CD4-positive, alpha-beta memory T cell (primary cell): ENCODE measurements at regions not wholly inside any gene's neighbourhood (a gene's known extent, or its start where the extent isn't known, plus 50 kb on each side); places are given as distances from the start of the nearest gene placed in this dataset.

Experiments
- CTCF ChIA-PET: fragments of 350-600 bp; sonication (Branson Sonifier 250); formaldehyde crosslinking; loops from one replicate; lab custom pipeline; 2021; ENCODE audit warnings: inconsistent platforms; ENCODE audit not compliant: partially characterized antibody; lab: Charles Lee
- POLR2A ChIA-PET: fragments of 350-600 bp; sonication (Branson Sonifier 250); formaldehyde crosslinking; loops from one replicate; lab custom pipeline; 2021; ENCODE audit not compliant: partially characterized antibody; lab: Charles Lee
- DNase-seq, 5 donors: peaks; one replicate each; pipeline versions ENCODE4 v3.0.0 to v3.0.0-alpha.2; 2020 to 2022; ENCODE audit warnings: mixed read lengths in 1 of 5
- H3K27ac ChIP-seq: one replicate; pipeline ENCODE4 v1.7.0; 2013; ENCODE audit warnings: low read depth, low read length
- H3K27me3 ChIP-seq: 2 replicates; pipeline ENCODE4 v1.7.0; 2013; ENCODE audit warnings: mild to moderate bottlenecking, low read length, moderate library complexity; ENCODE audit not compliant: insufficient read depth
- H3K36me3 ChIP-seq: 2 replicates; pipeline ENCODE4 v1.7.0; 2013; ENCODE audit warnings: mild to moderate bottlenecking, low read length, moderate library complexity; ENCODE audit not compliant: insufficient read depth
- H3K4me1 ChIP-seq: 2 replicates; pipeline ENCODE4 v1.7.0; 2013; ENCODE audit warnings: mild to moderate bottlenecking, low read length, moderate library complexity; ENCODE audit not compliant: insufficient read depth
- H3K4me3 ChIP-seq, 2 donors: one replicate each; pipeline ENCODE4 v1.7.0; 2013; ENCODE audit warnings: low read length in 2 of 2, mild to moderate bottlenecking in 1 of 2
- H3K9me3 ChIP-seq, 2 donors: one replicate each; pipeline ENCODE4 v1.7.0; 2013; ENCODE audit warnings: low read length in 2 of 2, control low read depth in 1 of 2; ENCODE audit not compliant: control insufficient read depth in 1 of 2
- H3K27ac Mint-ChIP-seq, 7 donors: one replicate each; pipeline ENCODE4 v1.8.0; 2020 to 2021; ENCODE audit warnings: mixed read lengths in 7 of 7, mild to moderate bottlenecking in 6 of 7, inconsistent platforms in 3 of 7, moderate library complexity in 3 of 7
- H3K27me3 Mint-ChIP-seq, 2 donors: one replicate each; pipeline ENCODE4 v1.8.0; 2020 to 2021; ENCODE audit warnings: mixed read lengths in 2 of 2
- H3K36me3 Mint-ChIP-seq, 2 donors: one replicate each; pipeline ENCODE4 v1.8.0; 2020 to 2021; ENCODE audit warnings: mixed read lengths in 2 of 2, inconsistent platforms in 1 of 2, mild to moderate bottlenecking in 1 of 2
- H3K4me1 Mint-ChIP-seq, 4 donors: one replicate each; pipeline ENCODE4 v1.8.0; 2020 to 2021; ENCODE audit warnings: mixed read lengths in 4 of 4, mild to moderate bottlenecking in 1 of 4
- H3K4me3 Mint-ChIP-seq, 8 donors: one replicate each; pipeline ENCODE4 v1.8.0; 2020 to 2021; ENCODE audit warnings: mixed read lengths in 8 of 8, mild to moderate bottlenecking in 7 of 8, moderate library complexity in 6 of 8, inconsistent platforms in 3 of 8
- H3K9me3 Mint-ChIP-seq, 8 donors: one replicate each; pipeline ENCODE4 v1.8.0; 2020 to 2021; ENCODE audit warnings: mixed read lengths in 8 of 8, mild to moderate bottlenecking in 5 of 8, inconsistent platforms in 3 of 8, moderate library complexity in 1 of 8
- intact Hi-C: fragments of 100-400 bp; cut with micrococcal nuclease; formaldehyde crosslinking; loops from one replicate; pipeline ENCODE4 v1.15.1; 2023

DNA sequence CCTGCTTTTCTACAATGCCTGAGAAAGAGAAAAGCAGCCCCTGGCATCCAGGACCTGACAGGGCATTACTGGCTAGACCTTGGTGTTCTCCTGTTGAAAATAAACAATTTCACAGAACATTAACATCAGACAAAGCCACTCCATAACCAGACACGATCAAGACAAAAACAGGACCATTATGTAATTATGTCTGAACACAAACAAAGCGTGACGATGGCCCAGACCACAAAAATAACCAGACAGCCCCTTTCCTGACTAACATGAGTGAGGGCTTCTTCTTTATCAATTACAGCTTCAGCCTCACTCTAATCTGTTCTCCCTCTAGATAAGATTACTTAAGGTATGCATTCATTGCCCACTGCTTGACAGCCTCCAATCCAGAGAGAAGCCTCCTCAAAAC lies 172.7 kb upstream of the LMCD1 start:
- Histone ChIP-seq H3K27ac (no peak overlapping the region), H3K4me3 (no peak overlapping the region), H3K9me3 (no peaks in the 10 kb centered on the region), H3K27me3 (no peaks in the 10 kb centered on the region), H3K36me3 (no peaks in the 10 kb centered on the region), H3K4me1 (peaks cover 10% of the 10 kb centered on the region)
- no peaks in the 10 kb centered on the region for H3K27me3 Mint-ChIP-seq
- H3K27ac Mint-ChIP-seq, result peak overlapping the region in 5 of 7 donors; percentile 36 to 71 (median 57)
- ChIA-PET POLR2A (interaction anchor here (1.2 to 2.6 kb wide), 3 partner anchors 28 to 89 kb away, joined by 3 to 8 read pairs (median 5); no protein-coding TSS in a partner anchor), CTCF (interaction anchor here (12.7 kb wide), 1 partner anchor 87 kb away, joined by 391 read pairs; no protein-coding TSS in a partner anchor)
- peaks cover 23 to 25% (median 24%) of the 10 kb centered on the region in 4 donors for H3K4me1 Mint-ChIP-seq
- peak; percentile 3 to 52 (median 19) for DNase-seq
- peak overlapping the region in 4 of 8 donors; percentile 6 to 59 (median 34) for H3K4me3 Mint-ChIP-seq
- H3K36me3 Mint-ChIP-seq, result no peaks in the 10 kb centered on the region
- intact Hi-C loops, result loop anchor here (2.0 to 10.0 kb wide), 2 partner anchors 28 to 296 kb away; no protein-coding TSS in a partner anchor
- H3K9me3 Mint-ChIP-seq, result peaks cover 0 to 4% (median 0%) of the 10 kb centered on the region in 8 donors

DNA sequence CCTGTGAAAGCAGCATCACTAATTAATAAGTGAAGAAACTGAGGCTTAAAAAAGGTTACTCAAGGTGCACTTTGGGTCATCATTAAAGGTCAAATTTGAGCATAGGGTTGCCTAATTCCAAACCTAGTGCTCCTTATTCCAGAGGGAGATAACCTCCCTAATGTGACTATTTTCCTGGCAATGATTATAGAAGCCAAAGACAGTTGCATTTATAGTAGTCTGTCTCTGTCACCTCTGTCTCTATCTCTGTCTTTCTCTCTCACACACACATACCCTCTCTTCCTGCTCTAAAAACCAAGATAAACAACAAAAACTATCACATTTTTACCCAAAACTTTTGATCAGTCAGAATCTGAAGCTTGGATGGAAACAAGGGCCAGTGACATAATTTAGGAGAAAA lies 172.0 kb upstream of the LMCD1 start:
- Mint-ChIP-seq H3K36me3 (no peaks in the 10 kb centered on the region), H3K27ac (peak overlapping the region in 4 of 7 donors; percentile 19 to 84 (median 70)), H3K4me3 (peak overlapping the region in 4 of 8 donors; percentile 2 to 10 (median 4)), H3K9me3 (peaks cover 0 to 4% (median 0%) of the 10 kb centered on the region in 8 donors), H3K4me1 (peaks cover 20 to 25% (median 22%) of the 10 kb centered on the region in 4 donors), H3K27me3 (no peaks in the 10 kb centered on the region)
- CTCF ChIA-PET, result interaction anchor here (12.7 kb wide), 1 partner anchor 87 kb away, joined by 391 read pairs; no protein-coding TSS in a partner anchor
- POLR2A ChIA-PET, result interaction anchor here (1.2 to 1.8 kb wide), 2 partner anchors 28 to 88 kb away, joined by 3 to 5 read pairs; no protein-coding TSS in a partner anchor
- no peaks in the 10 kb centered on the region for H3K27me3 ChIP-seq
- peaks cover 10% of the 10 kb centered on the region for H3K4me1 ChIP-seq
- no peaks in the 10 kb centered on the region for H3K36me3 ChIP-seq
- no peak for DNase-seq
- no peak overlapping the region for H3K27ac ChIP-seq
- H3K4me3 ChIP-seq, result no peak overlapping the region
- intact Hi-C loops, result loop anchor here (2.0 to 10.0 kb wide), 2 partner anchors 27 to 295 kb away; no protein-coding TSS in a partner anchor
- H3K9me3 ChIP-seq, result no peaks in the 10 kb centered on the region

DNA sequence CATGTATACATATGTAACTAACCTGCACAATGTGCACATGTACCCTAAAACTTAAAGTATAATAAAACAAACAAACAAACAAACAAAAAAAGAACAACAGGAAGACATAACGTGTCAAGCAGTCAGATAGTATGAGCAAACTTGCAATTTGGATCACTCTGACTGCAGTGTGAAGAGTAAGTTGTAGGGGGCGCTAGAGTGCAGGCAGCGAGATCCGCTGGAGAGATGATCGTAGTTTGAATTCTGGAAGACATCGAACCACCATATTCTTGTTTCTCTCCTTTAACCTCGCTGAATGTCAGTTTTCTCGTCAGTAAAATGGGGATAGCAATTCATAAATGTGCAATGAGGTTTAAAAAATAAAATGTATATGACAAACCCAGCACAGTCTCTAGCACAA lies 165.2 kb upstream of the LMCD1 start:
- peaks cover 0 to 6% (median 4%) of the 10 kb centered on the region in 4 donors for H3K4me1 Mint-ChIP-seq
- Histone ChIP-seq H3K4me3 (no peak overlapping the region), H3K27me3 (no peaks in the 10 kb centered on the region), H3K9me3 (no peaks in the 10 kb centered on the region), H3K36me3 (no peaks in the 10 kb centered on the region), H3K27ac (no peak overlapping the region), H3K4me1 (no peaks in the 10 kb centered on the region)
- no peak for DNase-seq
- no peak overlapping the region for H3K4me3 Mint-ChIP-seq
- H3K27ac Mint-ChIP-seq, result peak overlapping the region in 2 of 7 donors; percentile 10 to 47
- intact Hi-C loops, result no loop called here
- ChIA-PET CTCF (interaction anchor here (0.8 kb wide), 1 partner anchor 10 kb away, joined by 4 read pairs; no protein-coding TSS in a partner anchor), POLR2A (no interaction called here)
- H3K9me3 Mint-ChIP-seq, result peaks cover 0 to 2% (median 0%) of the 10 kb centered on the region in 8 donors
- H3K36me3 Mint-ChIP-seq, result no peaks in the 10 kb centered on the region
- peaks cover 0 to 2% of the 10 kb centered on the region in 2 donors for H3K27me3 Mint-ChIP-seq

DNA sequence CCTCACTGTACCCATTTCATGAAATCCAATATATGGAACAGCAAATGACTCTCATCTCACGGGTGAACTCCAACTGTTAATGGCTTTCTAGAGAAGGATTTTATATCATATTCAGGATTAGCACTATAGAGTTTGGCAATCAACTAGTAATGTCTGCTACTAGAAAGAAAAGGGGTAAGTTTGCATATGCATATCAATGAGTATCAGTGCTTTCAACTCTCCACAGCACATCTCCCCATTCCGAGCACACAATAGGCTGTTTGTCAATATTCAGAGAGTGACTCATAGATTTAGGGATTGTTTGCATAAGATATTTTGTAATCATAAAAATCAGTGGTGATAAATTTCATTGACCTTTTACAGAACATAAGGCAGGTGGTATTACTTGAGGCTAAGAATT lies 163.2 kb upstream of the LMCD1 start:
- H3K36me3 ChIP-seq, result no peaks in the 10 kb centered on the region
- Mint-ChIP-seq H3K27ac (no peak overlapping the region), H3K4me1 (peaks cover 0 to 6% (median 4%) of the 10 kb centered on the region in 4 donors), H3K27me3 (peaks cover 0 to 2% of the 10 kb centered on the region in 2 donors), H3K9me3 (peaks cover 0 to 4% (median 3%) of the 10 kb centered on the region in 8 donors), H3K36me3 (no peaks in the 10 kb centered on the region), H3K4me3 (no peak overlapping the region)
- no peaks in the 10 kb centered on the region for H3K4me1 ChIP-seq
- no peaks in the 10 kb centered on the region for H3K27me3 ChIP-seq
- POLR2A ChIA-PET, result no interaction called here
- H3K9me3 ChIP-seq, result no peaks in the 10 kb centered on the region
- H3K27ac ChIP-seq, result no peak overlapping the region
- CTCF ChIA-PET, result no interaction called here
- intact Hi-C loops, result no loop called here
- DNase-seq, result no peak
- H3K4me3 ChIP-seq, result no peak overlapping the region

DNA sequence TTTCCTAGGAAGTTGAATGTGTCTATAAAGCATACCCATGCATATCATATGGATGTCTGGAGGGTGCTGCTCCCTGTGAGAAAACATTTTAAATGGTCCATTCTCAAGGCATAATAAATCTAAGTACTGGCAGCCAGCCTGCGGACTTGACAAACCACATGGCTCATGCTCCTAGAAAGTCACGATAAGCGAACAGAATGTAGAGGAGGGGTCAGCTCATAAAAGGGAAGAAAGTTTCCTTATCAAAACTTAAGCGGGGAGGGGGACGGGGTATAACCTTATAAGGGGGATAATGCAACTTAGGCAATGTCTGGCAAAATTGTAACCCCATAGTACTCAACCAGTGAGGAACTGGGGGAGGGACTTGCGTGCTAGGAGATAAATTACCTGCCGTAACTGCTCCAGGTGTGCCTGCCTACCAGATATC lies 159.8 kb upstream of the LMCD1 start:
- peak overlapping the region in 1 of 8 donors; percentile 22 for H3K4me3 Mint-ChIP-seq
- ChIA-PET CTCF (interaction anchor here (2.5 kb wide), 1 partner anchor 12 kb away, joined by 8 read pairs; no protein-coding TSS in a partner anchor), POLR2A (interaction anchor here (0.6 kb wide), 1 partner anchor 11 kb away, joined by 4 read pairs; no protein-coding TSS in a partner anchor)
- Histone ChIP-seq H3K4me1 (no peaks in the 10 kb centered on the region), H3K4me3 (no peak overlapping the region), H3K36me3 (no peaks in the 10 kb centered on the region), H3K9me3 (no peaks in the 10 kb centered on the region), H3K27ac (no peak overlapping the region), H3K27me3 (no peaks in the 10 kb centered on the region)
- H3K36me3 Mint-ChIP-seq, result peaks cover 3 to 4% of the 10 kb centered on the region in 2 donors
- peaks cover 0 to 2% of the 10 kb centered on the region in 2 donors for H3K27me3 Mint-ChIP-seq
- intact Hi-C loops, result loop anchor here (2.0 kb wide), 1 partner anchor 15 kb away; no protein-coding TSS in a partner anchor
- H3K4me1 Mint-ChIP-seq, result peaks cover 0 to 6% (median 3%) of the 10 kb centered on the region in 4 donors
- H3K27ac Mint-ChIP-seq, result no peak overlapping the region
- H3K9me3 Mint-ChIP-seq, result peaks cover 0 to 31% (median 21%) of the 10 kb centered on the region in 8 donors
- DNase-seq, result no peak

DNA sequence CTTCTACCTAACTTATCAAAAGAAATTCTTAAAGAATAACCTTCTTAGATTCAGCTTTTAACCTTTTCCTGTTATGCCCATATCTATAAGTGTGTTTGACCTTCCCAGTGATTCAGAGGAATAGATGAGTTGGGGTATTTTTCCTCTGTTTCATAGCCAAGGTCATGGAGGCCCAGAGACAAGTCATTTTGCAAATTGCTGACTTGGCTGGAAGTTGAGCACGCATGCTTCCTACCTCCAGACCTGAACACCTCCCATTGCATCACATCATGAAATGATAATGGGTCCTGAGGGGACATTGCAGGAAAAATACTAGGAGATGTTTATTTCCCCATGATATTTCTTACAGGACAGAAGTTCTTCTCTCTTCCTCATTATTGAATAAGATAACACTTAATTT lies 158.6 kb upstream of the LMCD1 start:
- Mint-ChIP-seq H3K4me1 (peaks cover 0 to 6% (median 2%) of the 10 kb centered on the region in 4 donors), H3K27me3 (peaks cover 0 to 2% of the 10 kb centered on the region in 2 donors), H3K4me3 (no peak overlapping the region), H3K9me3 (peaks cover 0 to 31% (median 21%) of the 10 kb centered on the region in 8 donors), H3K36me3 (peaks cover 3 to 4% of the 10 kb centered on the region in 2 donors), H3K27ac (no peak overlapping the region)
- Histone ChIP-seq H3K9me3 (no peaks in the 10 kb centered on the region), H3K27me3 (no peaks in the 10 kb centered on the region), H3K36me3 (no peaks in the 10 kb centered on the region), H3K4me3 (no peak overlapping the region), H3K4me1 (no peaks in the 10 kb centered on the region), H3K27ac (no peak overlapping the region)
- no peak for DNase-seq
- CTCF ChIA-PET, result interaction anchor here (0.8 to 2.5 kb wide), 4 partner anchors 10 to 74 kb away, joined by 3 to 8 read pairs (median 4); no protein-coding TSS in a partner anchor
- intact Hi-C loops, result no loop called here
- POLR2A ChIA-PET, result interaction anchor here (0.7 kb wide), 1 partner anchor 14 kb away, joined by 4 read pairs; no protein-coding TSS in a partner anchor

DNA sequence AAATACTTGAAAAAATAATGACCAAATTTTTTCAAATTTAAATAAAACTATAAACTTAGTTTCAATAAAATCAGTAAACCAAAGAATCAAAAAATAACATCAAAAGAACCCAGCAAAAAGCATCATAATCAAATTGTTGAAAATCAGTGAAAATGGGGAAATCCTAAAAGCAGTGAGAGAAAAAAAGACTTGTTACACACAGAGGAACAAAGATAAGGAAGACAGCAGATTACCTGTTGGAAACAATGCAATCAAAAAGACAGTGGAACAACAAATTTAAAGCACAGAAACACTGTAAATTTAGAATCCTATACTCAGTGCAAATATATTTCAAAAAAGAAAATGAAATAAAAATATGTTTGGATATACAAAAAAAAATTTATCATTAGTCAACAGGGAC lies 156.2 kb upstream of the LMCD1 start:
- Mint-ChIP-seq H3K36me3 (peaks cover 3 to 4% of the 10 kb centered on the region in 2 donors), H3K27ac (no peak overlapping the region), H3K4me3 (no peak overlapping the region), H3K27me3 (peaks cover 0 to 2% of the 10 kb centered on the region in 2 donors), H3K4me1 (peaks cover 0 to 2% (median 0%) of the 10 kb centered on the region in 4 donors), H3K9me3 (peaks cover 0 to 37% (median 23%) of the 10 kb centered on the region in 8 donors)
- no peak for DNase-seq
- POLR2A ChIA-PET, result interaction anchor here (1.3 kb wide), 1 partner anchor 11 kb away, joined by 3 read pairs; no protein-coding TSS in a partner anchor
- H3K4me3 ChIP-seq, result no peak overlapping the region
- CTCF ChIA-PET, result no interaction called here
- H3K9me3 ChIP-seq, result no peaks in the 10 kb centered on the region
- no peaks in the 10 kb centered on the region for H3K36me3 ChIP-seq
- no peak overlapping the region for H3K27ac ChIP-seq
- H3K4me1 ChIP-seq, result no peaks in the 10 kb centered on the region
- intact Hi-C loops, result no loop called here
- no peaks in the 10 kb centered on the region for H3K27me3 ChIP-seq
